ENCODE measurements at regions not wholly inside any gene's neighbourhood (a gene's known extent, or its start where the extent isn't known, plus 50 kb on each side); places are given as distances from the start of the nearest gene placed in this dataset.
"Not testable (repeated sequence)": the region's sequence is repeated elsewhere in the genome, so short reads cannot be mapped to it uniquely, and the experiment has no call there.

GRCh38 chr3:145089337-145089736, 1071.6 kb downstream of the PLOD2 start:
- no peak for FAIRE-seq

GRCh38 chr3:145094355-145094941, 1066.5 kb downstream of the PLOD2 start:
- FAIRE-seq, result no peak

DNA sequence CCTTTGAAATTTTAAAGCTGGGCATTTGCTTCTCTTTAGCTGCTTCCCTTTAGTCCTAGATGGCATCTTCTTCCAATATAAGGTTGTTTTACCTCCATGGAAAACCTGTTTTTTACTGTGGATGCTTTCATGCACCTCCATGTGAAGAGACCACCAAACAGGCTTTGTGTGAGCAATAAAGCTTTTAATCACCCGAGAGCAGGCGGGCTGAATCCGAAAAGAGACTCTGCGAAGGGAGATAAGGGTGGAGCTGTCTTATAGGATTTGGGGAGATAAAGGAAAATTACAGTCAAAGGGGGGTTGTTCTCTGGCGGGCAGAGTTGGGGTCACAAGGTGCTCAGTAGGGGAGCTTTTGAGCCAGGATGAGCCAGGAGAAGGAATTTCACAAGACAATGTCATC, 1049.8 kb downstream of the PLOD2 start:
- not testable (repeated sequence) for FAIRE-seq

GRCh38 chr3:145116769-145117168, 1044.2 kb downstream of the PLOD2 start:
- no peak for FAIRE-seq

DNA sequence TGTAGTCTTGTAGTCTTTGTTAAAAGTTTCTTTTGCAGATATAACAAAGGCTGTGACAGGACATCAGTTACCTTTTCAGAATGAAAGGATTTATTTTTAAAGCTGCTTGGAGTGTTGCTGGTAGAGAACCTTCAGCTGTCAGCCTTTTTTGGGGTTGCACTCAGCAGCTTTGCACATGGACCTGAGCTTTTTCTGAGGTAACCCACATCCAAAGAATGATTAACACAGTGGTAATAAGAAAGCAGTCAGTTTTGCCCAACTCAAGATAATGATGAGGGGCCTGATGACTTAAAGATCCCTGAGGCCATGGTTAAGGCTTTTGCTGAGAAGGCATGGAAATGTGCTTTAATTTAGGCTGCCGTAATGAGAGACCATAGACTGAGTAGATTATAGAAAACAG, 1042.7 kb downstream of the PLOD2 start:
- FAIRE-seq, result no peak

- FAIRE-seq, result no peak
Measured at GRCh38 chr3:145124900-145125678, 1035.9 kb downstream of the PLOD2 start.

- no peak for FAIRE-seq
Measured at GRCh38 chr3:145133281-145133680, 1027.7 kb downstream of the PLOD2 start.

- FAIRE-seq, result no peak
Measured at GRCh38 chr3:145134738-145135137, 1026.2 kb downstream of the PLOD2 start.

DNA sequence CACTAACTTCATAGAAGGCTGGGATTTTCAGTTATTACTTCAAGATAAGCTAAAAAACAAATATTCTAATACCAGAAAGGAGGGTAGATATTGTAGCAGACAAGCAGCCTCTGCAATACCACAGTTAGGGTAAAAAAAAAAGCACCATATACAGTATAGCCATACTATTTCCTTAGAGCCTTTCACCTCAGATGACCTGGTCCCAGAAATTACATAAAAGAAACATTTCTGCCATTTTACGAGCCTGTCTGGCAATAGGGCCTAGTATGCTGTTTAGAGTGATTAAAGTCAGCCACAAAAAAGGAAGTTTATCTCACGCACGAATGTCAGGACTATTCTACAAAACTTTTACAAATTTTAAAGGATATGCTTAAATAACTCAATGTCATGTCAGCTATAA, 1016.6 kb downstream of the PLOD2 start:
- FAIRE-seq, result no peak

- FAIRE-seq, result no peak
Measured at GRCh38 chr3:145145461-145145860, 1015.5 kb downstream of the PLOD2 start.

GRCh38 chr3:145159640-145160039, 1001.3 kb downstream of the PLOD2 start:
- no peak for FAIRE-seq

DNA sequence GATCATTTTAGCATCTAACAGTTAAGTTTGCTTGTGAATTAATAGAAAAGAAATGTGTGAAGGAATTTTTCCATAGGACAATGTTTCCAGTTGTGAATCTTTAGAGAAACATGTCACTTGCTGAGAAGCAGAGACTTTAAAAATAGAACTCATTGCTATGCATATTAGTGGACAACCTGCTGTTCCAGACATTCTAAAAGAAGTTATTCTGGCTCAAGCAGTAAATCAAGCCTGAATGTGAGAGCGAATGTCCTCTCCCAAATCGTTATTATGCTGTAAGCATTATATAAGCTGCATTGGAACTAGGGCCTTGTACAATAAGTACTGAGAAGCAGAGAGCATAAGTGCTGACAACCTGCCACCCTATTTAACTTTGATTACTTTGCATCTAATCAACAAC, 990.9 kb downstream of the PLOD2 start:
- FAIRE-seq, result no peak

DNA sequence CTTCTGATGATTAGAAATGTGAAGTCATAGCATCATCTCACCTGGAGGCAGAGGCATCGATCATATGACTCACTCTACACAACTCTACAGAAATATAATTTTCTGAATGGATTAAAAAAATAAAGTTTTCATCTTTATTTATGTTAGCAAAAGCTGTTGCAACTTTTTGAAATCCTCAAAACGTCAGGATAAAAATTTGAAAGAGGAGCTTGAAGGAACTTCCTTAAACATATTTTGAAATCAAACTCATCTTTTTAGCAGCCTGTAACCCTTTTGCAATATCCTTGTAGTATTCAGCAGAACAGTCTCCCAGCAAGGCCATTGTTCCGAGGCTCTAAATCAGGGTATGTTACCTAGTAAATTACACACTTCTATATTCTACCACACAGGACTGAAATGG, 985.4 kb downstream of the PLOD2 start:
- no peak for FAIRE-seq

- FAIRE-seq, result no peak
Measured at GRCh38 chr3:145176907-145177306, 984.1 kb downstream of the PLOD2 start.

DNA sequence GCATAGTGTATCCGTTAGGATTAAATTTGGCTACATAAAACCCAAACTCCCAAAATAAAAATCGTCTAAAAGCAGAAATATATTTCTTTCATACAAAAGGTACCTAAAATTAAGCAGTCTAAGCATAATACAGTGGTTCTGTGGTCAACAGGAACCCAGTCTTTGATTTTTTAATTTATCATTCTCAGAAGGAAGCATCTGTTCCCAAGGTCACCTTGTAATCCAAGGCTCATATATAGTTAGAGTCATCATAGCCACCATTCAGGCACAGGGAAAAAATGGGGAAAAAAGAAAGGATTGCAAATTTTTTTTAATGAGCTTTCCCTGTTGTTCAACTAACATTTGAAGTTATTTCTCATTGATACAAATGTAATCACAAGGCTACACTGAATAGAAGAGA, 983.2 kb downstream of the PLOD2 start:
- no peak for FAIRE-seq

- FAIRE-seq, result no peak
Measured at GRCh38 chr3:145182196-145182911, 978.6 kb downstream of the PLOD2 start.

DNA sequence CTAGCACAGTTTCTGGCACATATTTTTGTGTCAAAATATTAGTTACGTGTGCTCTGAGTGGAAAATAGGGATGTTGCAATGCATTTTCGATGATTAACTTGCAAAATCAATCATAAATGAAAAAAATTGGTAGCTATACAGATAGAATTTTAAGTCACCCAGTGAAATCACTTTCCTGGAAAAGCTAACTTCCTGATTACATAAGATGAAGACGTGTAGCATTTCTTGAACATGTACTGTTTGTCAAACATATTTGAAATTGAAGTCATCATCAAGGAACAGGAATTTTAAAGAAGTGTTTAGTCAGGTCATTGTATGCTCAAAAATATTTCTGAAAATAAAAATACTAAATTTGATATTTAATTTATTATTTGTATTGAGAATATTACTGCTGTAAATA, 977.7 kb downstream of the PLOD2 start:
- FAIRE-seq, result no peak

DNA sequence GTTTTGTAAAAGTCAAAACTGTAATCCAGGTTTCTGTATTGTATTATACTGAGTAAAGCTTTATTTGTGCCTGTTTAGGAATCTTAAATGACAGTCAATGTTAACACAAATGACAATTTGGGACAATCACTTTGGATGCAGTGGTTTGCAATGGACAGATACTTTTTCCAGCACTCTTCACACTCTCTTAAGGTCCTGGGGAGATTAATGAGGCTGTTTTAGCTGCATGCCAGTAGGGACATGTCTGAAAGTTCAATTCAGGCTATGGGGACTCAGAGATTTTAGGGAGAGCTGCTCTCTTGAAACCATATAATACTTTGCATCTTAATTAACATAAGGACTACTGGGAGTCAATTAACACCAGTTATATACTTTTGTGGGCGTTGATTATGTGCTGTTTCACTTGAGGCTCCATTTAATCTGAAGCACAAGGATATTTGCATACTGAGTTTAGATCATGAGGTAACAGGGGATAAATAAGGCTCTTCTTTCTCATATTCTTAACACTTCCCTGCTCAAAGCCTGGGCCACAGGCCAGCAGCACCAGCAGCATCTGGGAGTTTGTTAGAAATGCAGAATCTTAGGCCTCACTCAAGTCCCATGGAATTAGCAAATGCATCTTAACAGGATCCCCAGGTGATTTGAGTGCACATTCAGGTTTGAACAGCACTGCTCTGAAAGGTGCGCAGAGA, 972.8 kb downstream of the PLOD2 start:
- FAIRE-seq, result no peak

- no peak for FAIRE-seq
Measured at GRCh38 chr3:145190138-145190537, 970.8 kb downstream of the PLOD2 start.

DNA sequence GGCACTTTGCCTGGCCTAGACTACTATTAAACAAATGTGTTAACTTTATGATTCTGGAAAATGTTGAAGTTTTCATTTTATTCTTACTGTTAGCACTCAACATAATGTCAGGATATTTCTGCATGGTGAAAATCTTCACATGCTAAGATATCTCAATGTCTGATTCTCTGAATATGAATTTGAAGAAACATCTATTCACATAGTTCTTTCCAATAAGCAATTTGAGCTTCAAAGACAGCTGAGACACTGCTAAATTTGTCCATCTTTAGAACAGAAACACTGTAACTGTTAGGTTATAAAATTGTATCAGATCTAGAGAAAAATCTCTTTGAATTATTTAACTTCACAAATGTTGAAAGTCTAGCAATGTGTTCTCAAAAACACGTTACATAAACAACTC, 970.2 kb downstream of the PLOD2 start:
- FAIRE-seq, result no peak

GRCh38 chr3:145191543-145191942, 969.4 kb downstream of the PLOD2 start:
- FAIRE-seq, result no peak

DNA sequence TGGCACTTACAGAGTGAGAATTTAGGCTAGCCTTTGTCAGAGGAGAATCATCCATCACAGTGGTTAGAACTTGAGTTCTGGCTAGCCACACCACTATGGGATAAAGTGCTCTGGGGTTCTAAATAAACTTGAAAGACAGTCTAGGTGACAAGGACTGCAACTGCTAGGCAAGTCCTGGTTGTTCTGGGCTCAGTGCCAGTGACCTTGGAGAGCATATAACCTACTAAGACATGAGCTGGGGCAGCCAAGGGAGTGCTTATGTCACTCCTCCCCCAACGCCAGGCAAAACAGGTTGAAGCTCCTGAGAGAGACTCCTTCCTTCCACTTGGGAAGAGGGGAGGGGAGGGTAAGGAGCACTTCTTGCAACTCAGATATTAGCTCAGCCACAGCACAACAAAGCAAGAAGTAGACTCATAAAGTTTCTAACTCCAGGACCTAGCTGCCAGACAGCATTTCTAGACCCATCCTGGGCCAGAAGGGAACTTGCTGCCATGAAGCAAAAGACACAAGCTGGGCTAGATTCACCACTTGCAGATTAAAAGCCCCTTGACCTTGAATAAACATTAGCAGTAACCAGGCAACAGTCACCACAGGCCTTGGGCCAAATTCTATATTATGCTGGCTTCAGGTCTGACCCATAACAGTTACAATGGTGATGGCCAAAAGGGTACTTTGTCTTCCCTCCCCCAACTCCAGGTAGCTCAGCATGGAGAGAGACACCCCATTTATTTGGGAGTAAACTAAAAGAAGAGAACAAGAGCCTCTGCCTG, 963.7 kb downstream of the PLOD2 start:
- FAIRE-seq, result no peak

DNA sequence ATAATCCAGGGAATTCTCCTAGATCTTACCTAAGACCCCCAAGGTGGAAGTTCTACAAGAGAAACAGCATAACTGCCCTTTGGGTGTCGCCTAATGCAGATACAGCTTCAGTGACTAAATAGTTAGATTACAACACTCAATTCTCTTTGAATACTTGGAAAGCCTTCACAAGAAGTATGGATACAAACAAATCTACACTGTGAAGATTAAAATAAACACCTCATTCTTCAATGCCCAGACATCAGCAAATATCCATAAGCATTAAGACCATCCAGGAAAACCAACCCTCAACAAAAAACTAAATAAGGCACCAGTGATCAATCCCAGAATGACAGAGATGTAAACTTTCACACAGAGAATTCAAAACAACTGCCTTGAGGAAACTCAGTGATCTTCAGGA, 963.2 kb downstream of the PLOD2 start:
- no peak for FAIRE-seq

Data from G401.6 (cell line).